LNCaP clone FGC (cell line): ENCODE measurements at regions not wholly inside any gene's neighbourhood (a gene's known extent, or its start where the extent isn't known, plus 50 kb on each side); places are given as distances from the start of the nearest gene placed in this dataset.
"Not testable (repeated sequence)": the region's sequence is repeated elsewhere in the genome, so short reads cannot be mapped to it uniquely, and the experiment has no call there.

Experiments used
- DNase-seq: peaks from one replicate; pipeline ENCODE4 v3.0.0-alpha.2; 2011; ENCODE audit warnings: low read depth
- H3K4me3 ChIP-seq: 2 replicates; pipeline ENCODE4 v1.5.1; 2011; ENCODE audit warnings: mild to moderate bottlenecking, low read depth, low read length, control low read depth
- TF ChIP-seq, protein P1 (sequence below): IDR thresholded peaks from 2 replicates; pipeline ENCODE4 v1.5.1; 2012; ENCODE audit warnings: mild to moderate bottlenecking; ENCODE audit not compliant: control insufficient read depth, insufficient read depth; ENCODE audit errors: extremely low read depth

DNA sequence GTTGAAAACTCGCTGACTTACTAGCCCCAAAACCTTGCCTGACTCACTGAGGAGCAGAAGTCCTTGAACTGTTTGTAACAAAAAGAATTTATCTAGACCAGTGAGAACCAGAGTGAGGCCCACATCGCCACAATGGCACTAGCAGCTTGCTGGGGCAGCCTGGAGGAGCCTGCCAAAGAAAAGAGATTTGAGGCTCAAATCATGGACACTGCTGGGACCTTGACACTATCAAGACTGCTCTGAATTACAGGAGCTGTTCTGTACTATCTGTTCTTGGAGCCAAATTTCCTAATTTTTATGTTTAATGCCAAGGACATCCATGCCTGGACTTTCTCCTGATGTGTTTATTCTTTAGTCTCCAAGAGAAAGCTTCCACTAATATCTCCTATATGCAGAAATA, 82.0 kb upstream of the JCAD start:
- no peak for DNase-seq
- no peak overlapping the region for H3K4me3 ChIP-seq
- TF ChIP-seq, protein P1, sequence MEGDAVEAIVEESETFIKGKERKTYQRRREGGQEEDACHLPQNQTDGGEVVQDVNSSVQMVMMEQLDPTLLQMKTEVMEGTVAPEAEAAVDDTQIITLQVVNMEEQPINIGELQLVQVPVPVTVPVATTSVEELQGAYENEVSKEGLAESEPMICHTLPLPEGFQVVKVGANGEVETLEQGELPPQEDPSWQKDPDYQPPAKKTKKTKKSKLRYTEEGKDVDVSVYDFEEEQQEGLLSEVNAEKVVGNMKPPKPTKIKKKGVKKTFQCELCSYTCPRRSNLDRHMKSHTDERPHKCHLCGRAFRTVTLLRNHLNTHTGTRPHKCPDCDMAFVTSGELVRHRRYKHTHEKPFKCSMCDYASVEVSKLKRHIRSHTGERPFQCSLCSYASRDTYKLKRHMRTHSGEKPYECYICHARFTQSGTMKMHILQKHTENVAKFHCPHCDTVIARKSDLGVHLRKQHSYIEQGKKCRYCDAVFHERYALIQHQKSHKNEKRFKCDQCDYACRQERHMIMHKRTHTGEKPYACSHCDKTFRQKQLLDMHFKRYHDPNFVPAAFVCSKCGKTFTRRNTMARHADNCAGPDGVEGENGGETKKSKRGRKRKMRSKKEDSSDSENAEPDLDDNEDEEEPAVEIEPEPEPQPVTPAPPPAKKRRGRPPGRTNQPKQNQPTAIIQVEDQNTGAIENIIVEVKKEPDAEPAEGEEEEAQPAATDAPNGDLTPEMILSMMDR, result no peak

DNA sequence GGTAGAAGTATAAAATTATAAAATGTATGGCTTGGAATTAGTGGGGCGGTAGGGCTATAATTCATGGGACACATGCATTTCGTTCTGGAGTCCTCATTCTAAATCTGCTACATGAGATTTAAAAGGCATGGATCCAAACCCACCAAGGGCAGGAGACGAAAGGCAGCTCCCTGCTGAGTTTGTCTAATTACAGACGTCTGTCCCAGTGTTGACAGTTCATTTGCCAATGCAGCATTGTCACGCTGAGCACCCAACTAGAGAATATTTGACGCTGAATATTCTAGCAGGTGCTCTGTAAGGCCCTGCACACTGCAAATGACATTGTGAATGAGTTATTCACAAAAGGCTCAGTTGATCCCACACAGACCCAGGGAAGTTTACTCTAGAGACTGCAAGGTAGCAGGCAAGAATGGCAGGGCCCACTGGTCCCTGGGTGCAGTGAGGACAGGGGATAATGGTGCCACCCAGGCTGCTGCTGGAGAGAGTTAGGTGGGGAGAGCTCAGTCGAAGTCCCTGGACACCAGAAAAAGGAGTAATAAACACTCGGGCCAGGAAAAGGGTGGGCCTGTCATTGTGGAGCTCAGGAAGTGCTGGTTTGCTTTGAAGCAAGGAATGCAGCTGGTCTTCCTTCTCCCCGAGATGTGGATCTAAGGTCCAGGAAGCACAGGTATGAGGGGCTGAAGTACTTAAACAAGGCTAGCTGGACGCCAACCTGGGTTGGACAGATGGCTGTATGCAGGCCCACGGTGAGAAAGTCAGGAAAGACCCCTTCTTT, 75.0 kb upstream of the JCAD start:
- TF ChIP-seq, protein P1, result no peak
- H3K4me3 ChIP-seq, result no peak overlapping the region
- no peak for DNase-seq

DNA sequence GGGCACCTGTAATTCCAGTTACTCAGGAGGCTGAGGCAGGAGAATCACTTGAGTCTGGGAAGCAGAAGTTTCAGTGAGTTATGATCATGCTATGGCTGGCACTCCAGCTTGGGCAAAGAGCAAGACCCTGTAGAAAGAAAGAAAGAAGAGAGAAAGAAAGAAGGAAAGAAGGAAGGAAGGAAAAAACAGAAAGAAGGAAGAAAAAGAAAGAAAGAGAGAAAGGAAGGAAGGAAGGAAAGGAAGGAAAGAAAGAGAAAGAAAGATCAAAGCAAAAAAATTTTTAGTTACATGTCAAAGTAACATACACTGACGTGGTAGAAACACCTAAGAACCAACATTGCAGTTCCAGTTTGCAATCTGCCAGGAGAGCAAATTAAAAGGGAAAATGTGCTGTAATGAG, 73.8 kb upstream of the JCAD start:
- TF ChIP-seq, protein P1, result no peak
- DNase-seq, result no peak
- H3K4me3 ChIP-seq, result no peak overlapping the region

DNA sequence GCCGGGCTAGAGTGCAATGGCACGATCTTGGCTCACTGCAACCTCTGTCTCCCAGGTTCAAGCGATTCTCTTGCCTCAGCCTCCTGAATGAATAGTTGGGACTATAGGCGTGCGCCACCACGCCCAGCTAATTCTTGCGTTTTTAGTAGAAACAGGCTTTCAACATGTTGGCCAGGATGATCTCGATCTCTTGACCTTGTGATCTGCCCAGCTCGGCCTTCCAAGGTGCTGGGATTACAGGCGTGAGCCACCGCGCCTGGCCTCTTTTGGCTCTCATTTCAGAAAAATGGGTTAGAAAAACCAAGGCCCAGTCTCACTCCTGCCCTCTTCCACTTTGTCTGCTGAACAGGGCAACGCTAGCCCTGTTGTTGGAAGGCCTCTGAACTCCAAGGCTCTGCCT, 72.0 kb upstream of the JCAD start:
- not testable (repeated sequence) for H3K4me3 ChIP-seq, DNase-seq

DNA sequence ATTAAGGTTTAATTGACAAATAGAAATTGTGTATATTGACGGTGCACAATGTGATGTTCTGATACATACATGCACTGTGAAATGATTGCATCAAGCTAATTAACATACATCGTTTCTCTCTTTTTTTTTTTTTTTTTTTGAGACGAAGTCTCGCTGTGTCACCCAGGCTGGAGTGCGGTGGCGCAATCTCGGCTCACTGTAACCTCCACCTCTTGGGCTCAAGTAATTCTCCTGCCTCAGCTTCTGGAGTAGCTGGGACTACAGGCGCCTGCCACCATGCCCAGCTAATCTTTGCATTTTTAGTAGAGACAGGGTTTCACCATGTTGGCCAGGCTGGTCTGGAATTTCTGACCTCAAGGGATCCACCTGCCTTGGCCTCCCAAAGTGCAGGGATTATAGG, 69.9 kb upstream of the JCAD start:
- not testable (repeated sequence) for DNase-seq, H3K4me3 ChIP-seq

DNA sequence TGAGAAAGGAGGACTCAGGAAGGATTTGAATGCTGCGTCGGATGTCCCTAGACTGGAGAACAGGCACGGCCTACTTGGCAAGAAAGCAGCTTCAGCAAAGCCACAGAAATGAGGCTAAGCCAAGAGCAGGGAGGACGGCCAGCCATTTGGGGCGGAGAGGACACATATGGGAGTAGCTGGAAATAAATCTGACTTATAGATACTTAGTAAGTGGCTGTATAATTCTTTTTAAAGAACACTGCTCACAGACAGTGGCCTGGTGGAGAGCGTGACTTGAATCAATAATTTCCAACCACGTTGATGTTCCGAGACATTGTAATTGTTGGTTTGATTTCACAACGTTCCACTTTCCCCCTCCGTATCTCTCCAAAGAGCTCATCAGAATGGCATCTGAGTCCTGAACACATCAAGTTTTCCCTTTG, 67.7 kb upstream of the JCAD start:
- TF ChIP-seq, protein P1, result no peak
- no peak for DNase-seq

DNA sequence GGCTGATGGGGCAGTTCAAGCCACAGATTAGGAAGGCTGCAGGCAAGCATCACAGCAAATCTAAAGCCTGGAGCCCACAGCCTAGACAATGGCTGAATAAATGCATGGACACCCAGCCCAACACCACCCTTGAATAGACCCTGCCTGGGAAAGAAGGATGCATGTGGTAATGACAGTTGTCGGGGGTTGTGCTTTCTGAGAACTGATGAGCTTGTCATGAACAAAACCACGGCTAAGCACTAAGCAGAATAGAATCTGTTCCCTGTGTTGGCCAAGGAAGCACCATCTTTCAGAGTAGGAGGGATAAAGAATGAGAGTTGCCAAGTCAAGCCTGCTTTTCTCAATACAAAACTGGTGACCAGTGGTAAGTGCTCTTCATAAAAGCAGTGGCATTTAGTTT, 66.1 kb upstream of the JCAD start:
- DNase-seq, result no peak
- no peak overlapping the region for H3K4me3 ChIP-seq
- TF ChIP-seq, protein P1, result no peak

More for the DNA sequence above, 67.7 kb upstream of the JCAD start:
- H3K4me3 ChIP-seq, result no peak overlapping the region

DNA sequence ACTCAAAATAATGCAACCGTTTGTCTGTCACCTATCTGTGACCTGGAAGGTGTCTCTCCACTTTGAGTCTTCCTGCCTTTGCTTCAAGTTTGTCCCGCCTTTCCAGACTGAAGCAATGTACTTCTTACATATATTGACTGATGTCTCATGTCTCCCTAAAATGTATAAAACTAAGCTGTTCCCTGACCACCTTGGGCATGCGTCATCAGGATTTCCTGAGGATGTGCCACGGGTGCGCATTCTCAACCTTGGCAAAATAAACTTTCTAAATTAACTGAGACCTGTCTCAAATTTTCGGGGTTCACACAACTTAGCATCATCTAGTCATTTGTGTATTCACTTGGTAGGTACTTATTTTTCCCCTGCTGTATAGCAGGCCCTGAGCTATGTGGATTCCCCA, 65.3 kb upstream of the JCAD start:
- no peak for DNase-seq
- TF ChIP-seq, protein P1, result no peak
- no peak overlapping the region for H3K4me3 ChIP-seq
